ENCODE measurements at regions not wholly inside any gene's neighbourhood (a gene's known extent, or its start where the extent isn't known, plus 50 kb on each side); places are given as distances from the start of the nearest gene placed in this dataset.

DNA sequence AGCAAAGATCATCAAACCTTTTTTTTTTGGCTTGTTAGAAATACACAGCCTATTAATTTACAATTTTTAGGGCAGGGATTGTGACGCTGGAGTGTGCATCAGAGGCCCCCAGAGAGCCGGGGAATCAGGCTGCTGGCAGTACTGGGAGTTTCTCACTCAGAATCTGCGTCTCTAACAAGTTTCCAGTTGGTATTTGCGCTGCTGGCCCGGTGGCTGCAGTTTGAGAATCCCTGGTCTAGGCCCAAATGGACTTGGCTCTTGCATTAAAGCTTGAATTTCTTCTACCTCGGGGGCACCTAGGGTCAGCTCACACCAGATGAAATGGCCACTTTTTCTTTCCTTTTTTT is 150.9 kb upstream of the CIBAR2 start:
- Histone ChIP-seq H3K4me1 (ENCODE audit: insufficient read depth, low read length, poor library complexity, severe bottlenecking) (peaks cover 17% of the 10 kb centered on the region), H3K9me3 (ENCODE audit: insufficient read depth, low read depth, low read length) (no peaks in the 10 kb centered on the region), H2AFZ (ENCODE audit: low read length) (no peak overlapping the region), H3K36me3 (ENCODE audit: insufficient read depth, low read length) (no peaks in the 10 kb centered on the region), H3K79me2 (ENCODE audit: insufficient read depth, low read length) (no peaks in the 10 kb centered on the region), H3K4me3 (ENCODE audit: low read length, poor library complexity, severe bottlenecking) (no peak overlapping the region), H3K9me2 (replicated peaks; ENCODE audit: low read depth, low read length) (no peaks in the 10 kb centered on the region), H4K20me1 (ENCODE audit: insufficient read depth, low read length, poor library complexity, severe bottlenecking) (no peaks in the 10 kb centered on the region), H3K9ac (ENCODE audit: low read depth, low read length, poor library complexity, severe bottlenecking) (no peak overlapping the region), H3K4me2 (ENCODE audit: low read depth, low read length, poor library complexity, severe bottlenecking) (no peak overlapping the region), H3K27me3 (ENCODE audit: insufficient read depth, low read length, poor library complexity, severe bottlenecking) (no peaks in the 10 kb centered on the region), H3F3A (ENCODE audit: low read depth) (no peaks in the 10 kb centered on the region)
- TF ChIP-seq, protein P1, sequence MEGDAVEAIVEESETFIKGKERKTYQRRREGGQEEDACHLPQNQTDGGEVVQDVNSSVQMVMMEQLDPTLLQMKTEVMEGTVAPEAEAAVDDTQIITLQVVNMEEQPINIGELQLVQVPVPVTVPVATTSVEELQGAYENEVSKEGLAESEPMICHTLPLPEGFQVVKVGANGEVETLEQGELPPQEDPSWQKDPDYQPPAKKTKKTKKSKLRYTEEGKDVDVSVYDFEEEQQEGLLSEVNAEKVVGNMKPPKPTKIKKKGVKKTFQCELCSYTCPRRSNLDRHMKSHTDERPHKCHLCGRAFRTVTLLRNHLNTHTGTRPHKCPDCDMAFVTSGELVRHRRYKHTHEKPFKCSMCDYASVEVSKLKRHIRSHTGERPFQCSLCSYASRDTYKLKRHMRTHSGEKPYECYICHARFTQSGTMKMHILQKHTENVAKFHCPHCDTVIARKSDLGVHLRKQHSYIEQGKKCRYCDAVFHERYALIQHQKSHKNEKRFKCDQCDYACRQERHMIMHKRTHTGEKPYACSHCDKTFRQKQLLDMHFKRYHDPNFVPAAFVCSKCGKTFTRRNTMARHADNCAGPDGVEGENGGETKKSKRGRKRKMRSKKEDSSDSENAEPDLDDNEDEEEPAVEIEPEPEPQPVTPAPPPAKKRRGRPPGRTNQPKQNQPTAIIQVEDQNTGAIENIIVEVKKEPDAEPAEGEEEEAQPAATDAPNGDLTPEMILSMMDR (conservative IDR thresholded peaks at IDR 0.05; ENCODE audit: low read length) = no peak
- TF ChIP-seq EZH2phosphoT487 (IDR thresholded peaks at IDR 0.05; ENCODE audit: borderline replicate concordance) = no peak

- Histone ChIP-seq H3K9ac (ENCODE audit: low read depth, low read length, poor library complexity, severe bottlenecking) (no peak overlapping the region), H3K4me3 (ENCODE audit: low read length, poor library complexity, severe bottlenecking) (no peak overlapping the region), H3K4me2 (ENCODE audit: low read depth, low read length, poor library complexity, severe bottlenecking) (no peak overlapping the region), H3K79me2 (ENCODE audit: insufficient read depth, low read length) (no peaks in the 10 kb centered on the region), H3K4me1 (ENCODE audit: insufficient read depth, low read length, poor library complexity, severe bottlenecking) (peaks cover 2% of the 10 kb centered on the region), H3K9me3 (ENCODE audit: insufficient read depth, low read depth, low read length) (no peaks in the 10 kb centered on the region), H3K27me3 (ENCODE audit: insufficient read depth, low read length, poor library complexity, severe bottlenecking) (no peaks in the 10 kb centered on the region), H3K9me2 (replicated peaks; ENCODE audit: low read depth, low read length) (no peaks in the 10 kb centered on the region), H3F3A (ENCODE audit: low read depth) (no peaks in the 10 kb centered on the region), H4K20me1 (ENCODE audit: insufficient read depth, low read length, poor library complexity, severe bottlenecking) (no peaks in the 10 kb centered on the region), H2AFZ (ENCODE audit: low read length) (no peak overlapping the region), H3K36me3 (ENCODE audit: insufficient read depth, low read length) (no peaks in the 10 kb centered on the region)
- TF ChIP-seq EZH2phosphoT487 (IDR thresholded peaks at IDR 0.05; ENCODE audit: borderline replicate concordance) = no peak
- TF ChIP-seq, protein P1 (conservative IDR thresholded peaks at IDR 0.05; ENCODE audit: low read length) = no peak
Measured at GRCh38 chr16:85264752-85265151, 152.5 kb upstream of the CIBAR2 start.

DNA sequence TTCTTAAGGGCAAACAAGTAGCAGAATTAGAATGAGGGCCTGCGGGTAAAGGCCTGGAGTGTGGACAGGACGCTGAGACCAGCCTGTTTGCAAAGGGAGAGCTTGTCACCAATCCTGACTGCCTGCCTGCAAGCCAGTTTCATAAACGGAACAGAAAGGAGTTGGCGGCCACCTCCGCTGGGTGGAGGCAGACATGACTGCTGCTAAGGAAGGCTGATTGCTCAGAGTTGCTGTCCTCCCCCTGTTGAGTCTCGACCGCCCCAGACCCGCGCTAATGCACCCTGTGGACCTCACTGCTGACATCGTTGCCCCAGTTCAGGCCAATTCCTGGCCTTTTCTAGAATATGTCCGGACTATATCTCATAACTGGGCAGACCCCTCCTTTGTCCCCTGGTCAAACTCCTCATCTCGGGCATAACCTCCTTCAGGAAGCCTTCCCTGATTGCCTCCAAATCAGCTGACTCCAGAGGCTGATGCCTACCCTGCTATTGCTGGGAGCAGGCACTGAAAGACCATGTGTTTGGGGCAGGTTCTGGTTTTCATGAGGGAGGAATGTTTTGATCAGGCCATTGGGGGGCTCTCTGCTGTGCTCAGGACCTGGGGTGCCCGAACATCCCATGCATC is 153.0 kb upstream of the CIBAR2 start:
- Histone ChIP-seq H3K79me2 (ENCODE audit: insufficient read depth, low read length) (no peaks in the 10 kb centered on the region), H3K4me2 (ENCODE audit: low read depth, low read length, poor library complexity, severe bottlenecking) (no peak overlapping the region), H3K36me3 (ENCODE audit: insufficient read depth, low read length) (no peaks in the 10 kb centered on the region), H3K9me2 (replicated peaks; ENCODE audit: low read depth, low read length) (no peaks in the 10 kb centered on the region), H3K9me3 (ENCODE audit: insufficient read depth, low read depth, low read length) (no peaks in the 10 kb centered on the region), H2AFZ (ENCODE audit: low read length) (no peak overlapping the region), H3K4me1 (ENCODE audit: insufficient read depth, low read length, poor library complexity, severe bottlenecking) (no peaks in the 10 kb centered on the region), H3F3A (ENCODE audit: low read depth) (no peaks in the 10 kb centered on the region), H3K27me3 (ENCODE audit: insufficient read depth, low read length, poor library complexity, severe bottlenecking) (no peaks in the 10 kb centered on the region), H3K9ac (ENCODE audit: low read depth, low read length, poor library complexity, severe bottlenecking) (no peak overlapping the region), H3K4me3 (ENCODE audit: low read length, poor library complexity, severe bottlenecking) (no peak overlapping the region), H4K20me1 (ENCODE audit: insufficient read depth, low read length, poor library complexity, severe bottlenecking) (no peaks in the 10 kb centered on the region)
- TF ChIP-seq, protein P1 (conservative IDR thresholded peaks at IDR 0.05; ENCODE audit: low read length) = no peak
- no peak for TF ChIP-seq EZH2phosphoT487 (IDR thresholded peaks at IDR 0.05; ENCODE audit: borderline replicate concordance)

All from Loucy (cell line).